Coronary artery (tissue), 2 donors: ENCODE measurements at regions not wholly inside any gene's neighbourhood (a gene's known extent, or its start where the extent isn't known, plus 50 kb on each side); places are given as distances from the start of the nearest gene placed in this dataset.

Source experiments
- DNase-seq: peaks from one replicate; pipeline ENCODE4 v3.0.0-alpha.2; 2017; ENCODE audit warnings: low spot score
- H3K27ac ChIP-seq, 2 donors: fragments of 200-600 bp; sonication (generic); one replicate each; pipeline ENCODE4 v1.5.1; 2016 to 2019
- H3K4me3 ChIP-seq: fragments of 200-600 bp; sonication (generic); 2 replicates; pipeline ENCODE4 v1.5.1; 2016; ENCODE audit warnings: mild to moderate bottlenecking, moderate library complexity
- CTCF ChIP-seq: fragments of 200-600 bp; sonication (generic); IDR thresholded peaks from one replicate; pipeline ENCODE4 v1.5.1; 2019; ENCODE audit warnings: antibody characterized with exemption

DNA sequence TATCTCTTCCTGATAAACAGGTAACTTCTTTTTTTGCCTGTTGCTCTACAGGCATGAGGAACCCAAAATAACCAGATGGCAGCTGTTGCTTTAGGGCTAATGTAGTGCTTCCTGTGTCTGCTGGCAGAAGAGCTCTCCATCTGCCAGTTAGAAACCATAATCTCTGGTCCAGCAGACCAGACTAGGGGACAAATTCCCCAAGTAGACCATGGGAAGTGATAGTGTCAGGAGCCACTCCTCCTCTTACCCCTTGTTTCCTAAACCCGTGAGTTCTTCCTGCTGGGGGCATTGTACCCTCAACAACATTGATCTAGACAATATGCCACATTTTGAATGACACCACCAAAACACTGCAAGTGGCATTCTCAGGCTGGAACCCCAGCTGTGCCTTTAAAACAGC lies 135.9 kb downstream of the DLEU7 start:
- Histone ChIP-seq H3K4me3 (no peak overlapping the region), H3K27ac (no peak overlapping the region)
- no peak for DNase-seq
- TF ChIP-seq CTCF: no peak

- H3K27ac ChIP-seq: no peak overlapping the region
Observed at GRCh38 chr13:50708461-50708860, 135.0 kb downstream of the DLEU7 start.

GRCh38 chr13:50709058-50709457 lies 134.4 kb downstream of the DLEU7 start:
- Histone ChIP-seq H3K4me3 (no peak overlapping the region), H3K27ac (no peak overlapping the region)
- DNase-seq: no peak
- TF ChIP-seq CTCF: no peak

More at GRCh38 chr13:50708461-50708860, 135.0 kb downstream of the DLEU7 start:
- TF ChIP-seq CTCF: no peak
- H3K4me3 ChIP-seq: no peak overlapping the region
- DNase-seq: no peak

DNA sequence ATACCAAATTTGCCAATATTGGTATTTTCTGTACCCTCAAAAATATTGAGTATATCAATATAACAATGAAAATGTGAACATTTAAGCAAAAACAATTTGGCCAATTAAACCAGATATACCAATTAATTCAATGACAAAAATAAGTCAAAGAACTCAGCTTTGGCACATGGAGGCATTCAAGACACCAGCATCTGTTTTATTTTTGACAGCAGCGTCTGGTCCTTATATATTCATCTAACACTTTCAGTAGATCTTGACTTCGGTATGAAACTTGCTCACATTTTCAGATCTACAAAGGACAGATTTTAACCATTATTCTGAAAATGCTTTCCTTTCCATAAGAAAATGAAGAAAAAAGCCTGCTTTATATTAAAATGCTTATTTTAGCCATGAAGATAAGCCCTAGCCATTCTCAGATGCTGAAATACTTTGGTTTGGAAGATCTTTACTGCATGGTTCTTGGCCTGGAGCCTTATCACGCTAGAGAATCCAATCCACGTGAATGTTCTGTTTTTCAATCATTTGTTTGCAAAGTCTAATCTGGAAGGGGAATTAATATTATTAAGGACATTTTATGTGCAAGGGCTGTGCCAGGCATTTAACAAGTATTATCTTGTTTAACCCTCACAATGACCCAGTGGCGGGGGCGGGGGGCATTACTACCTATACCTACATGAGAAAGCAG lies 132.2 kb downstream of the DLEU7 start:
- no peak for DNase-seq
- TF ChIP-seq CTCF: no peak
- H3K27ac ChIP-seq: no peak overlapping the region
- no peak overlapping the region for H3K4me3 ChIP-seq

GRCh38 chr13:50711996-50712395 lies 131.5 kb downstream of the DLEU7 start:
- no peak for DNase-seq
- H3K27ac ChIP-seq: no peak overlapping the region
- TF ChIP-seq CTCF: no peak
- H3K4me3 ChIP-seq: no peak overlapping the region

GRCh38 chr13:50712456-50712855 lies 131.0 kb downstream of the DLEU7 start:
- H3K27ac ChIP-seq: no peak overlapping the region
- no peak overlapping the region for H3K4me3 ChIP-seq
- DNase-seq: no peak
- TF ChIP-seq CTCF: no peak

DNA sequence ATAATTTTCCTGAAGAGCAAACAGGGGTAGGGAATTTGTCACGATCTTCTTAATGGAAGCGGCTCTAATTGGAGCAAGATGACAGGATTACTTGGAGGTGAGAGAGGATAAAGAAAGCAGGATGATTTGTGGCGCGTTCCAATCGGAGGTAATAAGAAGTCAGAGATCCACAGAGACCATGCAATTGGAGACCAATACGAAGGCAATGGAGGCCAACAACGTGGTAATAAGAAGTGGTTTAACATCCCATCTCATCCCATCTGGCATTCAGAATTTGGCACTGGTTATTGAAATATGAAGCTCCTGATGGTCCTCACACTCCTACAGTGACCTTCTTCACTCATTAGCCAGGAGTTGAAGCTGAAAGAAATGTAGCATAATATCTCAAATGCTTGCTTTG lies 130.6 kb downstream of the DLEU7 start:
- no peak for TF ChIP-seq CTCF
- DNase-seq: no peak
- H3K4me3 ChIP-seq: no peak overlapping the region
- no peak overlapping the region for H3K27ac ChIP-seq
